COLO668 (cell line): ENCODE measurements at regions not wholly inside any gene's neighbourhood (a gene's known extent, or its start where the extent isn't known, plus 50 kb on each side); places are given as distances from the start of the nearest gene placed in this dataset.
"Not testable (repeated sequence)": the region's sequence is repeated elsewhere in the genome, so short reads cannot be mapped to it uniquely, and the experiment has no call there.

Source experiments
- DNase-seq: peaks from one replicate; lab custom pipeline; 2025; ENCODE audit not compliant: unreplicated experiment; lab: John Stamatoyannopoulos, UW

GRCh38 chr14:58981840-58982239, 206.6 kb upstream of the DAAM1 start:
- DNase-seq: no peak

DNA sequence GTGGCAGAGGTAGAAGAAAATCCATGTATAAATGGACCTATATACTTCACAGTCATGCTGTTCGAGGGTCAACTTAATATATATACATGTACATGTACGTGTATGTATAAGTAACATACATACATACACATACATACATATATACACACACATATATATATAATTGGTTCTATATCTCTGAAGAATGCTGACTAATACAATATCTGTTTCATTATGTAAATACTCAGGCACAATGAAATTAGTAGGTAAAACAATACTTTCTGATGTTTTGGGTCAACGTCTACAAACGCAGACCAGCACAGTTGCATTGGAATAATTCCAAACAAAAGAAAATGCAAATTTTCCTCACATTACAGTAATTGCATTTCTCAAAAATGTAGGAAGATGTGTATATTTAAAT, 202.7 kb upstream of the DAAM1 start:
- DNase-seq: no peak

DNA sequence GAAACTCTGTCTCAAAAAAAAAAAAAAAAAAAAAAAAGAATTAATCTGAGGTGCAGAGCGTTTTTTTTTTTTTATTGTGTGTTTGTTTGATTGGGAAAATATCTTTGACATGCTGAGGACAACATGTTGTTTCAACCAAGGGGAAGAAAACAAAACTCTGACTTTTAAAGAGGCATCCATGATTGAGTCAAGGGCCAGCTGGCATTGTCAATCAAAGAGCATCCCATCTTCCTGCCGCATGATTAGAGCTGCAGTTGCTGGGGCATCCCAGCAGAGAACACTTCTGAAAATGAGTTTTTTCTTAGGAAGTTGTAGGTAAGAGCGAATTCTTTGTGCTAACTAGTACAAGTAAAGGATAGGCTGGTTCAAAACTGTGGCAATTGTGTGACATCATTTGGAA, 200.9 kb upstream of the DAAM1 start:
- DNase-seq: no peak

DNA sequence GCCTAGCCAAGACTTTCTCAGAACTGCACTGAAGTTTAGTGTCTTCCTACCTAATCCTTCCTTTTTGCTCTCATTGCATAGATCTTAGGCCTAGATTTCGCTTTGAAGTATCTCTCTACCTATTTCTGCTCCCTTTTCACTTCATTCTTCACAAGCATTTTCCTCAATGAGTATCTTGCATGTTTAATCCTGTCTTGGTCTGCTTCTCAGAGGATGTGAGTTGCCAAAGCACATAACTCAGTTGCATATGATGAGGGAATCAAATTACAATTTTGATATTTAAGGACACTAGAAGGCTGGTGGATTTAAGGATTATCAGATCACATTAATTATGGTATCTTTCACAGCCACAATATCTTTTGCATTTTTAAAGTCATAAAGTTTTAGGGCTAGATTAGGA, 195.5 kb upstream of the DAAM1 start:
- DNase-seq: no peak

- DNase-seq: no peak
Observed at GRCh38 chr14:58994130-58994529, 194.3 kb upstream of the DAAM1 start.

- no peak for DNase-seq
Observed at GRCh38 chr14:59004012-59004411, 184.5 kb upstream of the DAAM1 start.

- DNase-seq: not testable (repeated sequence)
Observed at GRCh38 chr14:59006179-59006578, 182.3 kb upstream of the DAAM1 start.

- DNase-seq: no peak
Observed at GRCh38 chr14:59009967-59010366, 178.5 kb upstream of the DAAM1 start.

DNA sequence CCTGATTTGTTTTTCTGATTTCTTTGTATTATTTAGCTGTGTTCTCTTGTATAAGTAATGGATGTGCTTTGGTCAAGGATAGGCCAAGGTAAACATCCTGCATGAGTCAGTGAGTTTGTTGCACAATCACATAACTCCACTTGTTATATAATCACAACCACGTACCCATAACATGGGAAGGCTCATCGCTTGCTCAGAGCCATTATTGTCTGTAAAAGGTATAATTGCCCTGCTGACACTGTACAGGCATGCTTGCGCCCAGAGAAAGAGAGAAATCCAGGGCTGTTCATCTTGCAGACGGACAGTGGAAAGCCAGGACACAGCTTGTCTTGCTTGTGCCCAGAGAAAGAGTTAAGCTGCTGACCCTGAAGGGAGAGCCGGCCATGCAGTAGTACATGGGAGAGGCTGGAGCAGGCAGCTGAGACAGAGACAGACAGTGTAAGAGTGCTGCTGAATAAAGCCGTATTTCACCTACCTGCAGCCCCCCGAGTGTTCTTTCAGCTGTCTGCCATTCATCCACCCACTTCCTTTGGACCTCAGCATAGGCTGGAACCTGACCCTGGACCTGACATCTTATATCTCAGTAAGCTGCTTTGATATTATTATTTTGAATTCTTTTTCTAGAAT, 174.7 kb upstream of the DAAM1 start:
- DNase-seq: no peak

DNA sequence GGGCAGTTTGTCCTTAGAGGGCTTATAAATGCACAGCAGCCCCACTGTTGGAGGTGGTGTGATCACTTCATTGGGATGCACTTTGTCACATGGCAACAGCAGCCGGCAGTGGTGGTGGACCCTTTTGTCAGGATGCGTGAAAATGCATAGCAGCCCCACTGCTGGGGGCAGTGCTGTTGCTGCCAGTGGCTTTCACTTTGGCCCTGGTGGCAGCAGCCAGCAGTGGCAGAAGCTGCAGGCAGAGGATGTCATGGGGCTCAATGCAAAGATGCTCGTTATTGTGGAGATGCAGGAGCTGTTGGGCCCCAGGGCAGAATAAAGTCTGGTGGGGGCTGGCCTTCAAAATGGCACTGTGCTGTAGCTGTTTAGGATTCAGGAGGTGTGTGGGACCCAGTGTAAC, 173.0 kb upstream of the DAAM1 start:
- DNase-seq: no peak

DNA sequence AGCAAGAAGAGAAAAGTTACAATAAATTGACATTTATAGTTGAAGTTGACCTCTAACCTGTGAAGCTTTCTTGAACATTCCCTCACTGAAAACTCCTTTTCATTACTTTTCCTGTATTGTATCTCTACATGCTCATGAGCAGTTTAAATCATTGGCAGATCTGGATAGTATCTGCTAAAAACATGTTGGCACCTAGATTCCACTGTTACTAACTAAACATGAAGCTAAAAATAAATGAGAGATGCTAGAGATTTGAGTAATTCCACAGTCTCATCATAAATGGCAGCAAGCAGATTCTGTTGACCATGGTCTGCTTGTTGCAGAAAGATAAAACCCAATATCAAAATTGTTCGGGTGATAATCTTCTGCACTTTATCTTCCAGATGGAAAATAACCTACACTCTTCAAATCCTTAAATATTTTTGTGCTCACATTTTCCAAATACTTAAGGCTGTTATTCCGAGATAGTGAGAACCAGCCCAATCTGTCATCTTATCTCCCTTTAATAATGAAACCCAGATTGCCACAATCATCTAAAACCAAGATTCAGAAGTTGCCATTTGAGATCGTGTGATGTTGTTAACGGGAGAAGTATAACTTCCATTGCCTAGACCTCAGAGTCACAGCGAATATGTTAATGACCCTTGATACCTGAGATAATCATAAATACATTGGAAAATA, 171.0 kb upstream of the DAAM1 start:
- no peak for DNase-seq

GRCh38 chr14:59018460-59018859, 170.0 kb upstream of the DAAM1 start:
- DNase-seq: no peak

- DNase-seq: peak; percentile 20
Observed at GRCh38 chr14:59018978-59019377, 169.5 kb upstream of the DAAM1 start.

GRCh38 chr14:59020382-59020781, 168.1 kb upstream of the DAAM1 start:
- DNase-seq: peak; percentile 25

GRCh38 chr14:59022144-59022543, 166.3 kb upstream of the DAAM1 start:
- no peak for DNase-seq

- no peak for DNase-seq
Observed at GRCh38 chr14:59026081-59026480, 162.4 kb upstream of the DAAM1 start.

- not testable (repeated sequence) for DNase-seq
Observed at GRCh38 chr14:59026640-59027039, 161.8 kb upstream of the DAAM1 start.

GRCh38 chr14:59028476-59029202, 159.8 kb upstream of the DAAM1 start:
- DNase-seq: peak; percentile 82

DNA sequence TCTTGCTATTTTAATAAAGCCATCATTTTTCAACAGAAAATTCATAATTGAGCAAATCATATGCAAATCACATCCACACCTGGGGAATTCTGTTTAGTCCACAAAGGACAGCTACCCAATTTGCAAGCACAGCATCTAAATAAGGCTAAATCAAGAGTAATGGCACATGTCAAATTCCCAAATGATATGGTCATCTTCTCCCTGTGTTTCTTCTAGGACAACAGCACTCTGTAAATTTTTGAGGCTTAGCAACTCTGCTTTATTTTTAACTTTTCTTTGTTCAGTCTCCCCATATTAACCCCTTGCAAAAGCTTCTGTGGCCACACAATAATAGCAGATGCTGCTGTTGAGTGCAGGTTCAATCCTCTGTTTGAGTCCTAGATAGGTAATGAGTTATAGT, 155.6 kb upstream of the DAAM1 start:
- DNase-seq: no peak

GRCh38 chr14:59036134-59036533, 152.3 kb upstream of the DAAM1 start:
- DNase-seq: no peak

DNA sequence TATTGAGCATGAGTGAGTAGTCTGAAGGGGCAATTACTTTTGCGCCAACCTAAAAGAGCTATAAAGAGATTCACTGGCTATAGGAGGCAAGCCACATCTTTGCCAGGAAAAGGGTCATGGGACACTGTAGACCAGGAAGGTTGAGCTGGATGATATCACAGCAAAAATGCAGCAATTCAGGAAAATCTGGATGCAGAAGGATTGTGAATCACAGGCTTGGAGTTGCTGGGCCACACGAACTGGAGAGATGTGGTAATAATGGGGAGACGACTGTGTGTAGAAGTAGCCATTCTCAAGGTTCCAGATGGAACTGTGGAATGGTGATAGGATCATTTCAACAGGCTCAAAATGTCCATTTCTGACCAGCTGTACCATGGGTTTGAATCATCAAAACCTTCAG, 151.4 kb upstream of the DAAM1 start:
- DNase-seq: no peak

DNA sequence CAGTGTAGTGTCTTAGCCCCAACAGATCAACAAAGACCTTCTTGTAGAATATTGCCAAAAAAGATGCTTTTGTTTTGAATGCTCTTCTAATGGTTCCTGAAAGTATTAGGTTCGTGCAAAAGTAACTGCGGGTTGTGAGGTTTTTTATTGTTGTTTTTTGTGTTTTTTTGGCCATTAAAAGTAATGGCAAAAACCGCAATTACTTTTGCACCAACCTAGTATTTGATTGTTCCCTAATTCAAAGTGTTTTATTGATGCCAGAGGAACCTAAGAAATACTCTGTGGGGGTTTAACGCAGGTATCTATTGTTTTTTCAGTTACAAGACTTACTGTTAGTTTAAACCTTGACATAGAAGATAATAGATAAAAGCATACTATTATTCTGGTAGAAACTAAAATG, 150.8 kb upstream of the DAAM1 start:
- DNase-seq: no peak
